ENCODE measurements at regions not wholly inside any gene's neighbourhood (a gene's known extent, or its start where the extent isn't known, plus 50 kb on each side); places are given as distances from the start of the nearest gene placed in this dataset.
"Not testable (repeated sequence)": the region's sequence is repeated elsewhere in the genome, so short reads cannot be mapped to it uniquely, and the experiment has no call there.

- H3K23ac ChIP-seq (ENCODE audit: low read depth, low read length, poor library complexity); H2BK12ac ChIP-seq (ENCODE audit: low read length); H3K9me3 ChIP-seq (replicated peaks in 1 of 2; ENCODE audit: control insufficient read depth in 2 of 2, insufficient read depth in 1 of 2, low read depth in 1 of 2, low read length in 2 of 2); H3K27ac ChIP-seq (replicated peaks; ENCODE audit: low read length); H2BK120ac ChIP-seq (ENCODE audit: low read depth, low read length); H3K4me3 ChIP-seq (ENCODE audit: low read length in 2 of 2); H3K4ac ChIP-seq (ENCODE audit: low read length); H3K79me1 ChIP-seq (ENCODE audit: low read depth, low read length); H3K36me3 ChIP-seq (replicated peaks in 1 of 2; ENCODE audit: control insufficient read depth in 2 of 2, insufficient read depth in 2 of 2, low read length in 2 of 2); H3K4me1 ChIP-seq (ENCODE audit: control insufficient read depth in 2 of 2, insufficient read depth in 1 of 2, low read depth in 1 of 2, low read length in 2 of 2); H2AFZ ChIP-seq (ENCODE audit: low read length); H4K8ac ChIP-seq (ENCODE audit: low read depth, low read length); H3K18ac ChIP-seq (ENCODE audit: low read length); H2BK5ac ChIP-seq (ENCODE audit: low read length); H3K14ac ChIP-seq (ENCODE audit: low read length); H3K27me3 ChIP-seq (ENCODE audit: control insufficient read depth in 3 of 3, insufficient read depth in 3 of 3, low read depth in 1 of 3, low read length in 3 of 3); H4K91ac ChIP-seq (ENCODE audit: low read depth, low read length, poor library complexity); H3K4me2 ChIP-seq (ENCODE audit: insufficient read depth, low read length, poor library complexity, severe bottlenecking); H3K9ac ChIP-seq (ENCODE audit: low read depth, low read length, poor library complexity); DNase-seq (ENCODE audit: low spot score); H2AK5ac ChIP-seq (ENCODE audit: low read depth, low read length); H2BK15ac ChIP-seq (ENCODE audit: low read length): not testable (repeated sequence)
- WGBS, 2 donors (ENCODE audit: extremely low coverage in 2 of 2, insufficient read length in 2 of 2, insufficient replicate concordance in 1 of 2): no CpG with 5 or more reads among the region's 7 CpGs
Measured at GRCh38 chr4:155064934-155065333, 143.5 kb upstream of the NPY2R start.

- Histone ChIP-seq H2AK5ac (ENCODE audit: low read depth, low read length) (no peak overlapping the region), H4K8ac (ENCODE audit: low read depth, low read length) (no peak overlapping the region), H2BK12ac (ENCODE audit: low read length) (no peak overlapping the region), H2BK120ac (ENCODE audit: low read depth, low read length) (no peak overlapping the region), H3K79me1 (ENCODE audit: low read depth, low read length) (no peaks in the 10 kb centered on the region), H3K9me3 (replicated peaks in 1 of 2; ENCODE audit: control insufficient read depth in 2 of 2, insufficient read depth in 1 of 2, low read depth in 1 of 2, low read length in 2 of 2) (no peaks in the 10 kb centered on the region), H3K4ac (ENCODE audit: low read length) (no peak overlapping the region), H4K91ac (ENCODE audit: low read depth, low read length, poor library complexity) (no peak overlapping the region), H3K4me2 (ENCODE audit: insufficient read depth, low read length, poor library complexity, severe bottlenecking) (no peak overlapping the region), H3K27me3 (ENCODE audit: control insufficient read depth in 3 of 3, insufficient read depth in 3 of 3, low read depth in 1 of 3, low read length in 3 of 3) (no peaks in the 10 kb centered on the region), H2BK15ac (ENCODE audit: low read length) (no peak overlapping the region), H3K4me1 (ENCODE audit: control insufficient read depth in 2 of 2, insufficient read depth in 1 of 2, low read depth in 1 of 2, low read length in 2 of 2) (no peaks in the 10 kb centered on the region), H3K4me3 (ENCODE audit: low read length in 2 of 2) (no peak overlapping the region), H3K14ac (ENCODE audit: low read length) (no peak overlapping the region), H3K23ac (ENCODE audit: low read depth, low read length, poor library complexity) (no peak overlapping the region), H3K18ac (ENCODE audit: low read length) (no peak overlapping the region), H3K9ac (ENCODE audit: low read depth, low read length, poor library complexity) (no peak overlapping the region), H3K36me3 (replicated peaks in 1 of 2; ENCODE audit: control insufficient read depth in 2 of 2, insufficient read depth in 2 of 2, low read length in 2 of 2) (no peaks in the 10 kb centered on the region), H2AFZ (ENCODE audit: low read length) (no peak overlapping the region), H2BK5ac (ENCODE audit: low read length) (no peak overlapping the region), H3K27ac (replicated peaks; ENCODE audit: low read length) (no peak overlapping the region)
- DNase-seq (ENCODE audit: low spot score): no peak
Measured at GRCh38 chr4:155066871-155067270, 141.6 kb upstream of the NPY2R start.

GRCh38 chr4:155071962-155072361, 136.5 kb upstream of the NPY2R start:
- no peak overlapping the region for H2AK5ac ChIP-seq (ENCODE audit: low read depth, low read length)
- no peaks in the 10 kb centered on the region for H3K4me1 ChIP-seq (ENCODE audit: control insufficient read depth in 2 of 2, insufficient read depth in 1 of 2, low read depth in 1 of 2, low read length in 2 of 2)
- no peak overlapping the region for H2BK5ac ChIP-seq (ENCODE audit: low read length)
- H2BK12ac ChIP-seq (ENCODE audit: low read length): no peak overlapping the region
- H2BK120ac ChIP-seq (ENCODE audit: low read depth, low read length): no peak overlapping the region
- H3K27ac ChIP-seq (replicated peaks; ENCODE audit: low read length): no peak overlapping the region
- no peak overlapping the region for H2BK15ac ChIP-seq (ENCODE audit: low read length)
- H3K23ac ChIP-seq (ENCODE audit: low read depth, low read length, poor library complexity): no peak overlapping the region
- no peak overlapping the region for H3K14ac ChIP-seq (ENCODE audit: low read length)
- H3K18ac ChIP-seq (ENCODE audit: low read length): no peak overlapping the region
- H3K4me2 ChIP-seq (ENCODE audit: insufficient read depth, low read length, poor library complexity, severe bottlenecking): no peak overlapping the region
- H3K27me3 ChIP-seq (ENCODE audit: control insufficient read depth in 3 of 3, insufficient read depth in 3 of 3, low read depth in 1 of 3, low read length in 3 of 3): no peaks in the 10 kb centered on the region
- H4K91ac ChIP-seq (ENCODE audit: low read depth, low read length, poor library complexity): no peak overlapping the region
- no peak overlapping the region for H3K4ac ChIP-seq (ENCODE audit: low read length)
- no peak overlapping the region for H4K8ac ChIP-seq (ENCODE audit: low read depth, low read length)
- no CpG with 5 or more reads among the region's 2 CpGs for WGBS, 2 donors (ENCODE audit: extremely low coverage in 2 of 2, insufficient read length in 2 of 2, insufficient replicate concordance in 1 of 2)
- no peak for DNase-seq (ENCODE audit: low spot score)
- H3K9ac ChIP-seq (ENCODE audit: low read depth, low read length, poor library complexity): no peak overlapping the region
- no peaks in the 10 kb centered on the region for H3K9me3 ChIP-seq (replicated peaks in 1 of 2; ENCODE audit: control insufficient read depth in 2 of 2, insufficient read depth in 1 of 2, low read depth in 1 of 2, low read length in 2 of 2)
- no peaks in the 10 kb centered on the region for H3K36me3 ChIP-seq (replicated peaks in 1 of 2; ENCODE audit: control insufficient read depth in 2 of 2, insufficient read depth in 2 of 2, low read length in 2 of 2)
- no peak overlapping the region for H3K4me3 ChIP-seq (ENCODE audit: low read length in 2 of 2)
- H3K79me1 ChIP-seq (ENCODE audit: low read depth, low read length): no peaks in the 10 kb centered on the region
- H2AFZ ChIP-seq (ENCODE audit: low read length): no peak overlapping the region

- Histone ChIP-seq H2BK12ac (ENCODE audit: low read length) (no peak overlapping the region), H3K9ac (ENCODE audit: low read depth, low read length, poor library complexity) (no peak overlapping the region), H3K36me3 (replicated peaks in 1 of 2; ENCODE audit: control insufficient read depth in 2 of 2, insufficient read depth in 2 of 2, low read length in 2 of 2) (no peaks in the 10 kb centered on the region), H2AK5ac (ENCODE audit: low read depth, low read length) (no peak overlapping the region), H3K4me2 (ENCODE audit: insufficient read depth, low read length, poor library complexity, severe bottlenecking) (no peak overlapping the region), H2BK15ac (ENCODE audit: low read length) (no peak overlapping the region), H3K4me1 (ENCODE audit: control insufficient read depth in 2 of 2, insufficient read depth in 1 of 2, low read depth in 1 of 2, low read length in 2 of 2) (no peaks in the 10 kb centered on the region), H3K27me3 (ENCODE audit: control insufficient read depth in 3 of 3, insufficient read depth in 3 of 3, low read depth in 1 of 3, low read length in 3 of 3) (no peaks in the 10 kb centered on the region), H3K18ac (ENCODE audit: low read length) (no peak overlapping the region), H3K9me3 (replicated peaks in 1 of 2; ENCODE audit: control insufficient read depth in 2 of 2, insufficient read depth in 1 of 2, low read depth in 1 of 2, low read length in 2 of 2) (no peaks in the 10 kb centered on the region), H3K4me3 (ENCODE audit: low read length in 2 of 2) (no peak overlapping the region), H3K4ac (ENCODE audit: low read length) (no peak overlapping the region), H4K8ac (ENCODE audit: low read depth, low read length) (no peak overlapping the region), H3K23ac (ENCODE audit: low read depth, low read length, poor library complexity) (no peak overlapping the region), H3K79me1 (ENCODE audit: low read depth, low read length) (no peaks in the 10 kb centered on the region), H3K14ac (ENCODE audit: low read length) (no peak overlapping the region), H3K27ac (replicated peaks; ENCODE audit: low read length) (no peak overlapping the region), H4K91ac (ENCODE audit: low read depth, low read length, poor library complexity) (no peak overlapping the region), H2BK5ac (ENCODE audit: low read length) (no peak overlapping the region), H2BK120ac (ENCODE audit: low read depth, low read length) (no peak overlapping the region), H2AFZ (ENCODE audit: low read length) (no peak overlapping the region)
- WGBS, 2 donors (ENCODE audit: extremely low coverage in 2 of 2, insufficient read length in 2 of 2, insufficient replicate concordance in 1 of 2): no CpG with 5 or more reads among the region's 4 CpGs
- DNase-seq (ENCODE audit: low spot score): no peak
Measured at GRCh38 chr4:155072417-155072816, 136.0 kb upstream of the NPY2R start.
